Neural progenitor cell (in vitro differentiated cells): ENCODE measurements at regions not wholly inside any gene's neighbourhood (a gene's known extent, or its start where the extent isn't known, plus 50 kb on each side); places are given as distances from the start of the nearest gene placed in this dataset.

Source experiments
- DNase-seq: peaks from one replicate; pipeline ENCODE4 v3.0.0-alpha.2; 2016; ENCODE audit warnings: low spot score
- H2AFZ ChIP-seq: fragments of 200-600 bp; sonication (generic); replicated peaks from 2 replicates; pipeline ENCODE4 v1.6.1; 2016; ENCODE audit warnings: antibody characterized with exemption
- H3F3A ChIP-seq: fragments of 200-600 bp; sonication (generic); 2 replicates; pipeline ENCODE4 v1.6.1; 2016; ENCODE audit warnings: antibody characterized with exemption, low read depth
- H3K27ac ChIP-seq: fragments of 200-600 bp; sonication (generic); 2 replicates; pipeline ENCODE4 v1.5.1; 2016; ENCODE audit warnings: mild to moderate bottlenecking
- H3K27me3 ChIP-seq: fragments of 200-600 bp; sonication (generic); 2 replicates; pipeline ENCODE4 v1.6.1; 2016; ENCODE audit warnings: mild to moderate bottlenecking, moderate library complexity
- H3K36me3 ChIP-seq: fragments of 200-600 bp; sonication (generic); 2 replicates; pipeline ENCODE4 v1.5.1; 2016
- H3K4me1 ChIP-seq: fragments of 200-600 bp; sonication (generic); 2 replicates; pipeline ENCODE4 v1.6.1; 2016; ENCODE audit warnings: mixed run types
- H3K4me2 ChIP-seq: fragments of 200-600 bp; sonication (generic); 2 replicates; pipeline ENCODE4 v1.6.1; 2016
- H3K4me3 ChIP-seq: fragments of 200-600 bp; sonication (generic); 2 replicates; pipeline ENCODE4 v1.5.1; 2016
- H3K79me2 ChIP-seq: fragments of 200-600 bp; sonication (generic); 2 replicates; pipeline ENCODE4 v1.6.1; 2016; ENCODE audit warnings: low read depth
- H3K9ac ChIP-seq: fragments of 200-600 bp; sonication (generic); 2 replicates; pipeline ENCODE4 v1.6.1; 2016
- H3K9me3 ChIP-seq: fragments of 200-600 bp; sonication (generic); 2 replicates; pipeline ENCODE4 v1.5.1; 2016; ENCODE audit warnings: low read depth
- H4K20me1 ChIP-seq: fragments of 200-600 bp; sonication (generic); 2 replicates; pipeline ENCODE4 v1.6.1; 2016; ENCODE audit warnings: low read depth
- H3K27ac Mint-ChIP-seq: 3 replicates; pipeline ENCODE4 v1.8.0; 2021; ENCODE audit warnings: mixed read lengths
- H3K27me3 Mint-ChIP-seq: 2 replicates; pipeline ENCODE4 v1.8.0; 2022; ENCODE audit warnings: low read depth, mild to moderate bottlenecking, inconsistent platforms, moderate library complexity, mixed read lengths; ENCODE audit not compliant: insufficient read depth
- H3K36me3 Mint-ChIP-seq: 3 replicates; pipeline ENCODE4 v1.8.0; 2021; ENCODE audit warnings: mixed read lengths
- H3K4me1 Mint-ChIP-seq: 3 replicates; pipeline ENCODE4 v1.8.0; 2021; ENCODE audit warnings: mixed read lengths
- H3K4me3 Mint-ChIP-seq: 3 replicates; pipeline ENCODE4 v1.8.0; 2021; ENCODE audit warnings: mild to moderate bottlenecking, moderate library complexity, mixed read lengths
- H3K9me3 Mint-ChIP-seq: 3 replicates; pipeline ENCODE4 v1.8.0; 2020; ENCODE audit warnings: mixed read lengths
- EZH2 ChIP-seq: fragments of 200-600 bp; sonication (generic); IDR thresholded peaks from 2 replicates; pipeline ENCODE4 v1.6.1; 2017; ENCODE audit warnings: antibody characterized with exemption, mild to moderate bottlenecking, moderate library complexity
- EZH2phosphoT487 ChIP-seq: fragments of 200-600 bp; sonication (generic); IDR thresholded peaks from 2 replicates; pipeline ENCODE4 v1.6.1; 2017; ENCODE audit warnings: antibody characterized with exemption
- TF ChIP-seq, protein P1 (sequence below): fragments of 200-600 bp; sonication (generic); IDR thresholded peaks from 2 replicates; pipeline ENCODE4 v1.5.1; 2017; ENCODE audit warnings: antibody characterized with exemption, mild to moderate bottlenecking

DNA sequence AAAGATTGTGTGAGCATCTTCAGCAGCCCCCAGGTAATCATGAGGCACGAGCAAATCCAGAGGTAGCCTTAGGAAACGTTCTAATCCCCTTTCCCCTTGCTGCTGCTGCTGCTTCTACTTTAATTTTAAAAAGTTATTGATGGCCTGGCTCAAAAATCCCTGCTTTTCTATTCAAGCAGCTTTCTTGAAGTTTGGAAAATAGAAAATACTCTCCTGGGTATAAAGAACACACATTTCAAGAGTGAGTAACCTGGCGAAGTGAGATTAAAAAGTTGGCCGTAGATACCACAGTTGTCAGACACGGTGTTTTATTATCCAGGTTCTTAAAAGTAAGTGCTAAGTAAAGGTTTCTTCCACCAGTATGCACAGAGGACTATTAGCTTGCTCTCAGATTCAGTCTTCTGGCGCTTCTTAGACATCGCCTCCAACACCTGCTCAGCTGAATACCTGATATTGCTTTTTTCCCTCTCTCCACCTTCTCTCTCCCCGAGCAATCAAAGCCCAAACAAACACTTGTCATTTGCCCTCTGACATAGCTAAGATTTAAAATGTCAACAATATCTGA lies 150.7 kb downstream of the EDN3 start:
- no peak overlapping the region for H3K27ac ChIP-seq
- Mint-ChIP-seq H3K4me3 (no peak overlapping the region), H3K36me3 (no peaks in the 10 kb centered on the region), H3K27me3 (peaks cover 9% of the 10 kb centered on the region), H3K9me3 (no peaks in the 10 kb centered on the region), H3K27ac (no peak overlapping the region), H3K4me1 (peaks cover 23% of the 10 kb centered on the region)
- H3K4me1 ChIP-seq, result peaks cover 29% of the 10 kb centered on the region
- H3K4me2 ChIP-seq, result no peak overlapping the region
- TF ChIP-seq EZH2, result no peak
- TF ChIP-seq, protein P1, sequence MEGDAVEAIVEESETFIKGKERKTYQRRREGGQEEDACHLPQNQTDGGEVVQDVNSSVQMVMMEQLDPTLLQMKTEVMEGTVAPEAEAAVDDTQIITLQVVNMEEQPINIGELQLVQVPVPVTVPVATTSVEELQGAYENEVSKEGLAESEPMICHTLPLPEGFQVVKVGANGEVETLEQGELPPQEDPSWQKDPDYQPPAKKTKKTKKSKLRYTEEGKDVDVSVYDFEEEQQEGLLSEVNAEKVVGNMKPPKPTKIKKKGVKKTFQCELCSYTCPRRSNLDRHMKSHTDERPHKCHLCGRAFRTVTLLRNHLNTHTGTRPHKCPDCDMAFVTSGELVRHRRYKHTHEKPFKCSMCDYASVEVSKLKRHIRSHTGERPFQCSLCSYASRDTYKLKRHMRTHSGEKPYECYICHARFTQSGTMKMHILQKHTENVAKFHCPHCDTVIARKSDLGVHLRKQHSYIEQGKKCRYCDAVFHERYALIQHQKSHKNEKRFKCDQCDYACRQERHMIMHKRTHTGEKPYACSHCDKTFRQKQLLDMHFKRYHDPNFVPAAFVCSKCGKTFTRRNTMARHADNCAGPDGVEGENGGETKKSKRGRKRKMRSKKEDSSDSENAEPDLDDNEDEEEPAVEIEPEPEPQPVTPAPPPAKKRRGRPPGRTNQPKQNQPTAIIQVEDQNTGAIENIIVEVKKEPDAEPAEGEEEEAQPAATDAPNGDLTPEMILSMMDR, result no peak
- TF ChIP-seq EZH2phosphoT487, result no peak
- no peaks in the 10 kb centered on the region for H3K9me3 ChIP-seq
- no peaks in the 10 kb centered on the region for H3K27me3 ChIP-seq
- no peak overlapping the region for H3K9ac ChIP-seq
- no peaks in the 10 kb centered on the region for H3K79me2 ChIP-seq
- H4K20me1 ChIP-seq, result no peaks in the 10 kb centered on the region
- no peak overlapping the region for H3K4me3 ChIP-seq
- H3F3A ChIP-seq, result no peaks in the 10 kb centered on the region
- no peaks in the 10 kb centered on the region for H3K36me3 ChIP-seq
- no peak for DNase-seq
- H2AFZ ChIP-seq, result no peak overlapping the region

DNA sequence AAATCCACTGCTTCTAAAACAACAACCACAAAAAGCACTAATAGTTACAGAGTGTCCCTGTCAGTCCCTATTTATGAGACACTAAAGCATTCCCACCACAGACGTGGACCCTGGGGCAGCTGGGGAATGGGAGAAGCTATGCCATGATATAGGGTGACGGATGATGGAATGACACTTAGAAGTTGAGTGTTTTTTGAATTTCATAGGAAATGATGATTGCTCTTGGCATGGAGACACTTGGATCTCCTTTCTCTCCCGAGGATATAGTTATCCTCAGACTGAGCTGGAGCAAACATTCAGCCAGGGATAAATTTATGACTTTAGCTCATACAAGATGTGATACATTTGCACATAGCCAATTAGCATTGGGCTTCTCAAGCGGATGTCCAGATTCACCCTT lies 151.2 kb downstream of the EDN3 start:
- no peaks in the 10 kb centered on the region for H3K9me3 ChIP-seq
- H4K20me1 ChIP-seq, result no peaks in the 10 kb centered on the region
- peaks cover 23% of the 10 kb centered on the region for H3K4me1 Mint-ChIP-seq

GRCh38 chr20:59452856-59453255 lies 151.5 kb upstream of the PHACTR3 start:
- no peak overlapping the region for H3K27ac Mint-ChIP-seq

More for the DNA sequence above, 151.2 kb downstream of the EDN3 start:
- no peak overlapping the region for H3K4me3 Mint-ChIP-seq
- H3K9ac ChIP-seq, result no peak overlapping the region
- H3K79me2 ChIP-seq, result no peaks in the 10 kb centered on the region
- H3K27me3 Mint-ChIP-seq, result peaks cover 9% of the 10 kb centered on the region
- H3F3A ChIP-seq, result no peaks in the 10 kb centered on the region
- no peak overlapping the region for H3K27ac ChIP-seq
- no peaks in the 10 kb centered on the region for H3K9me3 Mint-ChIP-seq
- peaks cover 31% of the 10 kb centered on the region for H3K4me1 ChIP-seq
- H3K36me3 Mint-ChIP-seq, result no peaks in the 10 kb centered on the region
- H3K36me3 ChIP-seq, result no peaks in the 10 kb centered on the region
- DNase-seq, result no peak
- no peak overlapping the region for H3K4me3 ChIP-seq
- no peak for TF ChIP-seq EZH2
- H2AFZ ChIP-seq, result no peak overlapping the region
- H3K4me2 ChIP-seq, result no peak overlapping the region
- H3K27ac Mint-ChIP-seq, result no peak overlapping the region
- H3K27me3 ChIP-seq, result no peaks in the 10 kb centered on the region

More at GRCh38 chr20:59452856-59453255, 151.5 kb upstream of the PHACTR3 start:
- Mint-ChIP-seq H3K27me3 (peaks cover 7% of the 10 kb centered on the region), H3K4me3 (no peak overlapping the region), H3K4me1 (peaks cover 23% of the 10 kb centered on the region), H3K9me3 (no peaks in the 10 kb centered on the region), H3K36me3 (no peaks in the 10 kb centered on the region)
- Histone ChIP-seq H3F3A (no peaks in the 10 kb centered on the region), H4K20me1 (no peaks in the 10 kb centered on the region), H2AFZ (no peak overlapping the region), H3K27ac (no peak overlapping the region), H3K9me3 (no peaks in the 10 kb centered on the region), H3K4me3 (no peak overlapping the region), H3K4me2 (peak overlapping the region; percentile 40), H3K4me1 (peaks cover 30% of the 10 kb centered on the region), H3K36me3 (no peaks in the 10 kb centered on the region), H3K79me2 (no peaks in the 10 kb centered on the region), H3K27me3 (no peaks in the 10 kb centered on the region), H3K9ac (no peak overlapping the region)
- TF ChIP-seq, protein P1, result no peak
- no peak for TF ChIP-seq EZH2phosphoT487
- TF ChIP-seq EZH2, result no peak
- no peak for DNase-seq
